ENCODE measurements at regions not wholly inside any gene's neighbourhood (a gene's known extent, or its start where the extent isn't known, plus 50 kb on each side); places are given as distances from the start of the nearest gene placed in this dataset.

- TF ChIP-seq YY1 (IDR thresholded peaks at IDR 0.05; ENCODE audit: low read depth, low read length), result no peak
Observed at GRCh38 chr10:123509338-123509737, 156.8 kb upstream of the GPR26 start (continued).

Data from H1 (cell line).